Pancreas (tissue), 10 donors: ENCODE measurements at regions not wholly inside any gene's neighbourhood (a gene's known extent, or its start where the extent isn't known, plus 50 kb on each side); places are given as distances from the start of the nearest gene placed in this dataset.

Experiments used
- ATAC-seq, 4 donors: fragments of 200-7000 bp; cut with Tn5 transposase; one replicate each; pipeline versions ENCODE4 v1.8.0 to v1.9.1; 2020; ENCODE audit warnings: mild to moderate bottlenecking in 4 of 4, moderate library complexity in 4 of 4
- DNase-seq, 6 donors: peaks; one replicate each; pipeline ENCODE4 v3.0.0-alpha.2; 2020
- FAIRE-seq: peaks from 2 replicates; lab custom pipeline; 2012; peaks lifted over from hg19 to GRCh38; lab: Jason Lieb, UNC
- H3K27ac ChIP-seq, 4 donors: fragments of 200-600 bp; sonication (generic); 1 replicate in 3 of 4; 2 replicates in 1 of 4; pipeline versions ENCODE4 v1.5.0 to v1.8.0; 2020
- H3K27me3 ChIP-seq, 4 donors: fragments of 200-600 bp; one replicate each; pipeline ENCODE4 v1.8.0; 2021
- H3K36me3 ChIP-seq, 3 donors: fragments of 200-600 bp; sonication (generic) in 1 of 3; one replicate each; pipeline versions ENCODE4 v1.5.0 to v1.8.0; 2020 to 2021
- H3K4me1 ChIP-seq, 3 donors: fragments of 200-600 bp; one replicate each; pipeline ENCODE4 v1.8.0; 2021
- H3K4me3 ChIP-seq, 4 donors: fragments of 200-600 bp; sonication (generic) in 2 of 4; one replicate each; pipeline versions ENCODE4 v1.5.0 to v1.8.0; 2020 to 2021
- H3K9me3 ChIP-seq, 4 donors: fragments of 200-600 bp; one replicate each; pipeline ENCODE4 v1.8.0; 2021
- CTCF ChIP-seq, 4 donors: fragments of 200-600 bp; sonication (generic) in 3 of 4; IDR thresholded peaks; one replicate each; pipeline versions ENCODE4 v1.5.0 to v1.8.0; 2021; ENCODE audit warnings: antibody characterized with exemption in 4 of 4
- WGBS, 2 donors: extraction: QIAGEN DNeasy Blood & Tissue Kit; methylation state at CpG; one replicate each; pipeline ENCODE4 v1.1.7; 2013; 5-methylcytosine and 5-hydroxymethylcytosine counted together
- intact Hi-C, 3 donors: fragments of 100-400 bp; cut with DNase I; formaldehyde crosslinking; loops; one replicate each; pipeline versions ENCODE4 v1.11.1 to v1.14.2; 2022
- donor health status: healthy with polysubstance abuse.
- donor health status: DM: no; HTN: no; CAD: no; lungs with moderate emphysema.
- donor health status: DM: no; HTN: no; CAD: no.
- donor health status: control.
- donor health status: control.
- donor health status: Bipolar disorder and iron deficiency.
- donor health status: DM: yes; HTN: yes; CAD: no.
- donor health status: DM: no; HTN: no; CAD: no.
- donor health status: DM: no; HTN: no; CAD: no.
- donor health status: DM: yes; HTN: yes; CAD: no.

- H3K9me3 ChIP-seq: no peaks in the 10 kb centered on the region
Observed at GRCh38 chr2:236843161-236843968, 242.3 kb upstream of the COPS8 start.

GRCh38 chr2:236844711-236845110, 241.0 kb upstream of the COPS8 start:
- WGBS, 2 donors: 85 to 94% methylated on average over 3 of the region's 3 CpGs
- H3K4me3 ChIP-seq: no peak overlapping the region
- peaks cover 0 to 12% (median 0%) of the 10 kb centered on the region in 3 donors for H3K4me1 ChIP-seq
- ATAC-seq (no peak), FAIRE-seq (no peak), DNase-seq (no peak)
- intact Hi-C loops: no loop called here
- no peaks in the 10 kb centered on the region for H3K27me3 ChIP-seq
- H3K36me3 ChIP-seq: no peaks in the 10 kb centered on the region
- H3K9me3 ChIP-seq: no peaks in the 10 kb centered on the region
- no peak overlapping the region for H3K27ac ChIP-seq
- no peak for TF ChIP-seq CTCF (IDR thresholded peaks at IDR 0.05)

More at GRCh38 chr2:236843161-236843968, 242.3 kb upstream of the COPS8 start:
- Histone ChIP-seq H3K36me3 (no peaks in the 10 kb centered on the region), H3K4me3 (no peak overlapping the region), H3K4me1 (peaks cover 0 to 12% (median 0%) of the 10 kb centered on the region in 3 donors), H3K27ac (no peak overlapping the region), H3K27me3 (no peaks in the 10 kb centered on the region)
- DNase-seq (peak in 3 of 6 donors; percentile 41 to 69 (median 54)), ATAC-seq (peak in 3 of 4 donors; percentile 64 to 85 (median 77)), FAIRE-seq (no peak)
- intact Hi-C loops: no loop called here
- WGBS, 2 donors: 64 to 77% methylated on average over 11 of the region's 11 CpGs
- no peak for TF ChIP-seq CTCF (IDR thresholded peaks at IDR 0.05)

- Histone ChIP-seq H3K9me3 (no peaks in the 10 kb centered on the region), H3K4me3 (no peak overlapping the region), H3K27me3 (no peaks in the 10 kb centered on the region), H3K27ac (no peak overlapping the region), H3K4me1 (peaks cover 0 to 12% (median 2%) of the 10 kb centered on the region in 3 donors), H3K36me3 (no peaks in the 10 kb centered on the region)
- DNase-seq (no peak), FAIRE-seq (no peak), ATAC-seq (no peak)
- intact Hi-C loops: no loop called here
- no peak for TF ChIP-seq CTCF (IDR thresholded peaks at IDR 0.05)
- 87 to 91% methylated on average over 6 of the region's 6 CpGs for WGBS, 2 donors
Observed at GRCh38 chr2:236847023-236847422, 238.7 kb upstream of the COPS8 start.

- H3K4me3 ChIP-seq: no peak overlapping the region
- H3K36me3 ChIP-seq: no peaks in the 10 kb centered on the region
- H3K27ac ChIP-seq: no peak overlapping the region
- ATAC-seq: no peak
- no peaks in the 10 kb centered on the region for H3K9me3 ChIP-seq
- H3K4me1 ChIP-seq: peaks cover 2 to 12% (median 7%) of the 10 kb centered on the region in 3 donors
- no peaks in the 10 kb centered on the region for H3K27me3 ChIP-seq
- no peak for FAIRE-seq
- DNase-seq: no peak
- intact Hi-C loops: no loop called here
- no peak for TF ChIP-seq CTCF (IDR thresholded peaks at IDR 0.05)
- 82 to 85% methylated on average over 3 of the region's 3 CpGs for WGBS, 2 donors
Observed at GRCh38 chr2:236847538-236848263, 238.0 kb upstream of the COPS8 start.
